ENCODE measurements at regions not wholly inside any gene's neighbourhood (a gene's known extent, or its start where the extent isn't known, plus 50 kb on each side); places are given as distances from the start of the nearest gene placed in this dataset.

GRCh38 chr11:37533087-37533486 lies 935.1 kb upstream of the RAG2 start:
- Histone ChIP-seq H3K27me3 (ENCODE audit: control insufficient read depth in 2 of 2, insufficient read depth in 2 of 2, low read length in 2 of 2) (no peaks in the 10 kb centered on the region), H3K9ac (ENCODE audit: insufficient read depth, low read length, poor library complexity, severe bottlenecking) (no peak overlapping the region), H3K4me3 (replicated peaks in 1 of 3; ENCODE audit: low read depth in 2 of 3, low read length in 3 of 3) (no peak overlapping the region), H3K4me1 (ENCODE audit: control insufficient read depth in 1 of 2, insufficient read depth in 2 of 2, low read length in 2 of 2) (no peaks in the 10 kb centered on the region), H3K36me3 (replicated peaks in 1 of 2; ENCODE audit: control insufficient read depth in 1 of 2, insufficient read depth in 2 of 2, low read length in 2 of 2) (no peaks in the 10 kb centered on the region), H3K27ac (ENCODE audit: low read depth in 1 of 2, low read length in 2 of 2) (no peak overlapping the region), H3K9me3 (replicated peaks in 1 of 2; ENCODE audit: control insufficient read depth in 1 of 2, insufficient read depth in 1 of 2, low read length in 2 of 2) (peaks cover 8 to 15% of the 10 kb centered on the region in 2 donors), H3K79me2 (ENCODE audit: insufficient read depth, low read length) (no peaks in the 10 kb centered on the region), H2AFZ (ENCODE audit: insufficient read depth, low read depth, low read length, poor library complexity, severe bottlenecking) (no peak overlapping the region), H3K4me2 (replicated peaks; ENCODE audit: extremely low read depth, low read length, poor library complexity, severe bottlenecking) (no peak overlapping the region), H4K20me1 (ENCODE audit: insufficient read depth, low read length) (no peaks in the 10 kb centered on the region)
- Mint-ChIP-seq H3K4me3 (no peak overlapping the region), H3K4me1 (peaks cover 5% of the 10 kb centered on the region), H3K27ac (no peak overlapping the region), H3K27me3 (ENCODE audit: low read depth in 3 of 3) (no peaks in the 10 kb centered on the region), H3K9me3 (peaks cover 12 to 23% (median 15%) of the 10 kb centered on the region in 7 donors), H3K36me3 (peaks cover 0 to 3% of the 10 kb centered on the region in 2 donors)
- no peak for TF ChIP-seq CTCF (IDR thresholded peaks at IDR 0.05)
- intact Hi-C loops (cut with micrococcal nuclease), result no loop called here
- 83% methylated on average over 1 of the region's 2 CpGs for WGBS (ENCODE audit: insufficient coverage)
- no peak for DNase-seq

- no peak for DNase-seq
- H2AFZ ChIP-seq (ENCODE audit: insufficient read depth, low read depth, low read length, poor library complexity, severe bottlenecking), result no peak overlapping the region
- H3K27ac ChIP-seq (ENCODE audit: low read depth in 1 of 2, low read length in 2 of 2), result no peak overlapping the region
- Mint-ChIP-seq H3K27ac (no peak overlapping the region), H3K4me1 (peaks cover 5% of the 10 kb centered on the region), H3K36me3 (peaks cover 0 to 3% of the 10 kb centered on the region in 2 donors), H3K9me3 (peaks cover 12 to 23% (median 15%) of the 10 kb centered on the region in 7 donors), H3K4me3 (no peak overlapping the region), H3K27me3 (ENCODE audit: low read depth in 3 of 3) (no peaks in the 10 kb centered on the region)
- H3K9ac ChIP-seq (ENCODE audit: insufficient read depth, low read length, poor library complexity, severe bottlenecking), result no peak overlapping the region
- H3K4me1 ChIP-seq (ENCODE audit: control insufficient read depth in 1 of 2, insufficient read depth in 2 of 2, low read length in 2 of 2), result no peaks in the 10 kb centered on the region
- no peaks in the 10 kb centered on the region for H3K79me2 ChIP-seq (ENCODE audit: insufficient read depth, low read length)
- H3K27me3 ChIP-seq (ENCODE audit: control insufficient read depth in 2 of 2, insufficient read depth in 2 of 2, low read length in 2 of 2), result no peaks in the 10 kb centered on the region
- TF ChIP-seq CTCF (IDR thresholded peaks at IDR 0.05), result no peak
- H4K20me1 ChIP-seq (ENCODE audit: insufficient read depth, low read length), result no peaks in the 10 kb centered on the region
- no peak overlapping the region for H3K4me3 ChIP-seq (replicated peaks in 1 of 3; ENCODE audit: low read depth in 2 of 3, low read length in 3 of 3)
- no peaks in the 10 kb centered on the region for H3K36me3 ChIP-seq (replicated peaks in 1 of 2; ENCODE audit: control insufficient read depth in 1 of 2, insufficient read depth in 2 of 2, low read length in 2 of 2)
- intact Hi-C loops (cut with micrococcal nuclease), result no loop called here
- H3K4me2 ChIP-seq (replicated peaks; ENCODE audit: extremely low read depth, low read length, poor library complexity, severe bottlenecking), result no peak overlapping the region
- no CpG with 5 or more reads among the region's 2 CpGs for WGBS (ENCODE audit: insufficient coverage)
- peaks cover 8 to 15% of the 10 kb centered on the region in 2 donors for H3K9me3 ChIP-seq (replicated peaks in 1 of 2; ENCODE audit: control insufficient read depth in 1 of 2, insufficient read depth in 1 of 2, low read length in 2 of 2)
These were observed 934.2 kb upstream of the RAG2 start for GRCh38 chr11:37532271-37532670.
